NCI-H2081 (cell line): ENCODE measurements at regions not wholly inside any gene's neighbourhood (a gene's known extent, or its start where the extent isn't known, plus 50 kb on each side); places are given as distances from the start of the nearest gene placed in this dataset.
"Not testable (repeated sequence)": the region's sequence is repeated elsewhere in the genome, so short reads cannot be mapped to it uniquely, and the experiment has no call there.

Experiments used
- DNase-seq, 2 experiments: peaks; one replicate each; lab custom pipeline; 2025; lab: John Stamatoyannopoulos, UW

GRCh38 chr9:113665064-113665463 lies 201.5 kb downstream of the RGS3 start:
- no peak for DNase-seq

GRCh38 chr9:113665756-113666155 lies 202.2 kb downstream of the RGS3 start:
- DNase-seq = no peak

DNA sequence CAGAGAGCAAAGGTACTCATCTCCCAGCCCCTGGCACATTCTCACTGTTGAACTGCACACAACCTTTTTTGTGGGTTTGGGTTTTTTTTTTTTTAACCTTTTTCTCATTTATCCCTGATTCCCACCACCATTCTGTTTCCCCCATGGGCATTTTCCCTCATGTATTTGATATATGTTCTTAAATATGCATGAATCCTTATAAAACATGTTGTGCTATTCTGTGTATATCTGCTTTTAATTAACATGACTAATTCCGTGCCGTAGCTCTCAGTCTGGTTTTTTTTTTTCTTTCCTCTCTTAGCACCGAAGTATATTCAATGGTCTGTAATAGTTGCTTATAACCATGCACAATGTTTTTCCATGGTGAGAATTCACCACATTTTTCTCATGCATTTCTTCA lies 204.5 kb downstream of the RGS3 start:
- DNase-seq = no peak

DNA sequence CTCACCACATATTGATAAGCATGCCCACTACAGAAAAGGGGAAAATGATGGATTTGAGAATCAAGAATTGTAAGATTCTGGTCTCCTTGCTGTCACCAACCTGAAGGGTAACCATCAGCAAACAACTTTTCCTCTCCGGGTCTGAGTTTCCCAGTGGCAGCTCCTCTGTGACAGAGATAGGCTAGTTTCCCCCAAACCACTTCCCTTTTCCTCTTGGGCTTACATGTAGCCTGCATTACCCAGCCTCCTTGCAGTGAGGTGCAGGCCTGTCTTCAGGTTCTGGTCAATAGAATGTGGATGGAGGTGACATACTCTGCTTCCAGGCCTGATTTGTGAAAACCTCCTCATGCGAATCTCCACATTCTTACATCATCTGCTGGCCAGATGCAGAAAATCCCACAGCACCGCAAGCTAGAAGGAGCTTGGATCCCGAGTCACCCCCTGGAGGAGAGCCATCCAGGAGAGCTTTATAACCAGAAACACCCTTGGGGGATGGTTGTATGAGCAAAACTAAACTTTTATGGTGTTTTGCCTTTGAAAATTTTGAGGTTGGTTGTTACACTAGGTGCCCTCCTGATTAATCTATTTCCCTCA lies 206.1 kb downstream of the RGS3 start:
- DNase-seq = no peak

DNA sequence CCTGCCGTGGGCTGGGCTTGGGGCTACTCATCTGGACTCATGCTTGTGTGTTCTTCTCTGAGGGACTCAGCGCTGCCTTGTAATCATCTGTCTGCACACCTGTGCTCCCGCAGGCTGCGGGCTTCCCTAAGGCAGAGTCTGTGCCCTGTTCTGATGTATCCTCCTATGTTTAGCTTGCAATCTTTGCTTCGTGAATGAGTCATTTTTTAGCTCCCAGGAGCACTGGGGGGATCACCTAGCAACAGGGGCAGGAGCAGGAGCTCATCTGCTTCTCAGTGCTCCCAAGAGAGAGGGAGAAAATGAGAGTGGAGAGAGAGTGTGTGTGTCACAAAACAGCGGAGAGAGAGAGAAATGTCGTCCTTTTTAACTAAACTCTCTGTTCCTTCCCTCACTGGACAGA lies 202.4 kb upstream of the ZNF618 start:
- DNase-seq = no peak

- DNase-seq = no peak
Measured at GRCh38 chr9:113674436-113674835, 201.7 kb upstream of the ZNF618 start.

DNA sequence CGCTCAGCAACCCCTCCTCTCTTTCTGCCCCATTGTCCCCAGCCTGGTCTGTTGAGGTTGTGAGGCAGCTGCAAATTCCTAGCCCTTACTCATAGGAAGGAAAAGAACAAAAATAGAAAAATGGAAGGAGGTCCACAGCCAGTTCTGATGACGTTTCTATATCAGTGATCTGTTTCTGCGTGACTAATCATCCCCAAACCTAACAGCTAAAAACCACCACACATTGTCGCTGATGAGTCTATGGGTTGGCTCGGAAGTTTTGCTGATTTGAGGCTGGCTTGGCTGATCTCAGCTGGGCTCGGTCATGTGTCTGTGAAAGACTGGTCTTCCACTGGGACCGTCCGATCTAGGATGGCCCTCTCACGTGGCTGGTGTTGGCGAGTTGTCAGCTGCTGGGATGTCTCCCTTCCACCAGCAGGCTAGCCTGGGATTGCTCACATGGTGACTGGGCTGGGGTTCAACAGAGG lies 200.6 kb upstream of the ZNF618 start:
- DNase-seq = no peak

DNA sequence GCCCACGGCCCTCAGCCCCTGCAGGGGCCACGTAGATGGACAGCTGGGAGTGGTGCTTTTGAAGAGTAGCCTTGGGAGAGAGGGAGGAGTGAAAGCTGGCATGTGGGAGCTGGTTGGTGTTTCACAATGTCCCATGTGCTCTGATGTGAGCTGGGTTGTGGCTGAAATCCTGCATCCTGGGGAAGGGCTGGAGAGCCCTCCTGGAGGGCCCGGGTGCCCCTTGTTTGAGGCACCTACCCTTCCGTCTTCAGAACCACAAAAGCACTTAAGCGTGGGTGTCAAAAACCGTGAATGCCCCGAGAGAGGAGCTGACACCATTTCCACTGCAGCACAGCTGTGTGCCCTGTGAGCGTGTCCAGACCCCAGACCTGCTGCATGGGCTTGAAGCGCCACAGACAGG lies 199.1 kb upstream of the ZNF618 start:
- no peak for DNase-seq

GRCh38 chr9:113677569-113677968 lies 198.5 kb upstream of the ZNF618 start:
- no peak for DNase-seq

GRCh38 chr9:113678119-113678858 lies 197.8 kb upstream of the ZNF618 start:
- DNase-seq = no peak

- no peak for DNase-seq
Measured at GRCh38 chr9:113678859-113679256, 197.3 kb upstream of the ZNF618 start.

DNA sequence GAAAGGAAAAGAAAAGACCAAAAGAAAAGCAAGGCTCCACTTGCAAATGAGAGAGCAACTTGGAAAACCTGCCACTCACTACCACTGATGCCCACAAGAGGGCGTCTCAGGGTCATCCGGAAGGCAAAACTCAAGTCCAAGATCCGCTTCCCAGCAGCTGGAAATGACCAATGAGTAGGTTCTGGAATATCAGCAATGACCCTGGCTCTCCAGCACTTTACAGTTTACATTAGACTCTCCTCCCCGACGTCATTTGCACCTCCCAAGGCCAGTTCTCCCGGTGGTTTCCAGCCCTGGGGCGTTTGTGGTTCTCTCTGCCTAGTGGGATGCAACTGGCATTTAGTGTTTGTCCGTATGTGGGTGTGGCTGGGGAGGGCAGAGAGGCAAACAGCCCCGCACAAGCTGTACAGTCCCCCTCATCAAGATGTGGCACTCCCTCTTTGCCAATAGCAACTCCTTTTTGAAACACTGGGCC lies 193.8 kb upstream of the ZNF618 start:
- peak; percentile 34 to 37 for DNase-seq

- DNase-seq = not testable (repeated sequence)
Measured at GRCh38 chr9:113685636-113686035, 190.5 kb upstream of the ZNF618 start.

- no peak for DNase-seq
Measured at GRCh38 chr9:113687107-113687679, 188.9 kb upstream of the ZNF618 start.

GRCh38 chr9:113687680-113688371 lies 188.3 kb upstream of the ZNF618 start:
- DNase-seq = no peak

GRCh38 chr9:113690055-113690740 lies 185.9 kb upstream of the ZNF618 start:
- DNase-seq = no peak

DNA sequence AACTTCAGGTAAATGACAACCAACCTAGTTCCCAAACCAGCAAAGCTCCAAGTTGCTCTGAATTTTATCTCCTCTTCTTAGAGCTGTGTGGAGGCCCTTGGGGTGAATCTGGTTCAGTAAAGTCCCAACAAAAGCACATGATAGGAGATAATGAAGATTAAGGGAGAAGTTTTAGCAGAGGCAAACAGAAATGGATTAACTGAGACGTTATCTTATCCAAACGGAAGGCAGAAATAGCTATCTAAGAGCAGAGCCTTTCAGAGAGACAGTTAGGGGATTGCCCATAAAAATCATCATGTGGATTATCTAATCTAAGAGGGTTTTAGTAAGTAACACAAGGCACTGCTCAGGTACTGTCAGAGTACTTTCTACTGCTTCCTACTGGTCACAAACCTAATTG lies 183.9 kb upstream of the ZNF618 start:
- no peak for DNase-seq

DNA sequence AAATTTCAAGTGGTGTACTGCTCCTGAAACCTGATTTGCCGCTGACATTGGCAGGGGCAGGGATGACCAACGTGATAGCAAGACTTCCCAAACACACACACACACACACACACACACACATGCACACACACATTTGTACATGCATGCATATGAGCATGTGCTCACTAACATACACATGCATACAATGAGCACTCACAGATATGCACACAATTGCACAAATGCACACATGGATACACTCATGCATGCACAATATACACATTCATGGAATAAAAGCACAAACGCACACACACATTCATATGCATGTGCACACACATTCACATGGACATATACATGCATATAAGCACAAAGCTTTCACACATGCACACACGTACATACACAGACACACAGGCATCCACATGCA lies 181.2 kb upstream of the ZNF618 start:
- no peak for DNase-seq

DNA sequence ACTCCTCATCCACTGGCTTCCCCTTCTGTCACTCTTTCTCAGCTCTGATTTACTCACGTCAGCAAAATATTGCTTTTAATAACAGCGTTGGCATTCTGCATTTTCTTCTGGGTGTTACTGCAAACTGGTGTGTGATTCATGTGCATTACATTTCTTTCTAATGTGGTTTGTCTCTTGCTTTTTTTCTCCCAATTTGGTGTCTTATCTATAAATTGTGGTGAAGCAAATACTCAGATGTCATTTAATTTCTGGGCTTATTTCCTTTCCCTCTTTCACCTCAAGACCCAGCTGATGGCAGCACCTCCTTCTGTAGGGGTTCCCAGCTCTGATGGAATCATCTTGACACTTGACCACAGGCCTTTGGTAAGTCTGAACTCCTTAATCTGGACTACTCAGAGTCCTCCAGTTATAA lies 180.7 kb upstream of the ZNF618 start:
- no peak for DNase-seq

- no peak for DNase-seq
Measured at GRCh38 chr9:113695901-113696300, 180.2 kb upstream of the ZNF618 start.

DNA sequence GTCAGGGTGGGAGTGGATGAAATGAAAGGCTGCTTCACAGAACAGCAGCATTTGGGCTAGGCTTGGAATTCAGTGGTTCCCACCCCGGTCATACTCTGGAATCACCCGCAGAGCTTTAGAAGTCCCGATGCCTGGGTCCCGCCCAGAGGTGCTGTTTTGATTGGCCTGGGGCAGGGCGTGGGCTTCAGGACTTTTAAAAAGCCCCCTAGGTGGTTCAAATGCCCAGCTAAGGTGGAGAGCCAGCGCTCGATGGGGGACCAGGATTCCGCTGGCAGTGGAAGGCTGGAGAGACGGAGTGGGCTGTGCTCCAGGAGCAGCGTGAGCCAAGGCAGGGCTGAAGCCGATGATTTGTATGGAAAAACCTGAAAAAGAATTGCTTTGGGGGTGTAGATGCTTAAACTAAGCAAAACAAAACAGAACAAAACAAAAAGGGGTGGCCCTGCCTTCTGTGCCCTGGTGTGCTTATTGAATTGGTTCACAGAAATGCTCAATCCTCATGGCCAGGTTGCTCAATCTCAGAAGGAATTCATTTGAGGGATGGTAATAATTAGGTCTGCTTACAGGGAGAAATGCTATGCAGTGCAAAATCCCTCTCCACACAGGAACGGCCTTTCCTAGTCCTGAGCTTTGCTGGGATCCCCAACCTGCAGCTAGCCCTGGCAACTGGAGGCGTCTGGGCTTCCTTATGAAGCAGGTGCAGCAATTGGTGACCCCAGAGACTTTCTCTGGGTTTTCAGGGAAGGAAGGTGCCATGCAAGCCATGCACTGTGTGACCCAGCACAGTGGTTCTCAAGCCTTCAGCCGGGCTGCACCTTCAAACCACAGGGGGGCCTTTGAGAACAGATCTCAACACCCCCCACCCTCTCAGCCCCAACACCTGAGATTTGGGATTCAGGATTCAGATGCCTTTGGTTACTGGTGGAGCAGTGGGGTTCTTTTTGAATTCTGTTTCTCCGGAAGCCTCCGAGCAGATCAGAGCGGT lies 174.0 kb upstream of the ZNF618 start:
- DNase-seq = no peak
